Stimulated activated CD4-positive, alpha-beta T cell treated with anti-CD3 and anti-CD28 coated beads, Interleukin-12 subunit alpha, Interleukin-12 subunit beta, amount 100 ng/mL, for 48 hours (primary cell): ENCODE measurements at regions not wholly inside any gene's neighbourhood (a gene's known extent, or its start where the extent isn't known, plus 50 kb on each side); places are given as distances from the start of the nearest gene placed in this dataset.
"Not testable (repeated sequence)": the region's sequence is repeated elsewhere in the genome, so short reads cannot be mapped to it uniquely, and the experiment has no call there.

Experiments
- DNase-seq, 3 donors: peaks; one replicate each; pipeline ENCODE4 v3.0.0-alpha.2; 2020; ENCODE audit warnings: low read depth in 2 of 3, low spot score in 1 of 3

DNA sequence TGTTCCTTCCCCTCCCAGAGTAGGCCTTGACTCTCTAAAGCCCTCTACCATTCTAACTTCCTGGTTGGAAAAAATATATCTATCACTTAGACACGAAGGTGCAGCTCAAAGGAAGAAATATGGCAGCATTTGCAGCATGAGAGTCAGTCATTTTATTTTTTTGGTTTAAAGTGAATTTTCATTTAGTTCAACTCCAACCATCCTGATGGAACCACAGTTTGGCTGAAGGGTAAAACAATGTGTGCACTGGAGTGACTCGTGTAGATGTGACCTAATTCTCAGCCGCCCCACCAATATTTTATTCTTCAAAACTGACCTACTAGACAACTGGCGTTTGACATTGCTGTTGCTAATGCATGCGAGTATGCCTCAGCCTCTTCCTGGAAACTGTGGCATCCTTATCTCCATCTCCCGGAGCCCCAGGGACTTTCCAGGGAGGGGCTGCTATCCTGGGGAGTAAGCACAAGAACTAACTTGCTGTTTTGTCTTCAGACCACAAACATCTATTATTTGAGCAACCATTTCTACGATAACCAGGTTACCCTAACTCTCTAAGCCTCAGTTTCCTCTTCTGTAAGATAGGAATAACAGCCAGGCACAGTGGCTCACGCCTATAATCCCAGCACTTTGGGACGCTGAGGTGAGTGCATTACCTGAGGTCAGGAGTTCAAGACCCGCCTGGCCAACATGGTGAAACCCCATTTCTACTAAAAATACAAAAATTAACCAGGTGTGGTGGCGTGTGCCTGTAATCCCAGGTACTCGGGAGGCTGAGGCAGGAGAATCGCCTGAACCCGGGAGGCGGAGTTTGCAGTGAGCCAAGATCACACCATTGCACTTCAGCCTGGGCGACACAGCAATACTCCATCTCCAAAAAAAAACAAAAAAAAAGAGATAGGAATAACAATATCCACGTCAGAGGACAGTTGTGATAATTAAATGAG lies 148.7 kb upstream of the JARID2 start:
- no peak for DNase-seq

- no peak for DNase-seq
These were observed 144.7 kb upstream of the JARID2 start for GRCh38 chr6:15101130-15101529.

- no peak for DNase-seq
These were observed 143.6 kb upstream of the JARID2 start for GRCh38 chr6:15102241-15102640.

GRCh38 chr6:15106958-15107643 lies 138.8 kb upstream of the JARID2 start:
- no peak for DNase-seq

DNA sequence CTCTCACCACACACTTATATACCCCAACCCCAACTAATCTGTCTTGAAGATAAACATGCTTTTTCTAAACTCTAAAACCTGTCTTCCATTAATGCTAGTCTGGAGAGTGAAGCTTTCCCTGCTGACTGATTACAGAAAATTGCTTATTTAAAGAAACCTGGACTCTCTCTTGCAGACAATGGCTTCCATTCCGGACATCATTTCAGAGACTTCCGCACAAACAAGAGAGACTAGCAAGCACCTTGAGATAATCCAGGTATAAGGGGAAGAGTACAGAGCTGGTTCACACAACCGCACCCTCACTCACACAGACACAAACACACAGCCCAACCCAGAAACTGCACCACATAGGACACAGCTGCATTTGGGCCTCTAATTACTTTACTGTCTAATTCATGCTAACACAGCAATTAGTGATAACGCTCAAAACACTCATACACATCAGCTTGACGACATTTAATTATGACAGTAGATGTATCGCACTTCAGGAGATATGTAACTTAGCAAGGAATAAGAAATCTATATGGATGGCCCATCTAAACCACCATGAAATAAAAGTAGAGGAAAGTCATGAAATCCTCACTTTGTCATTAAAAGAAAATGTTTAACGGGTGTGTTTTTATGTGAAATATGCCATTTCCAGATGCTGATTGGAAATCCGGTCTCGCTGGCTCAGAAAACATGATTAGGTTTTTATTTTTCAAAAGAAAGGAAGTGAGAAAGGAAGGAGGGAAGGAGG lies 138.1 kb upstream of the JARID2 start:
- DNase-seq = no peak

- DNase-seq = no peak
These were observed 137.5 kb upstream of the JARID2 start for GRCh38 chr6:15108383-15108715.

DNA sequence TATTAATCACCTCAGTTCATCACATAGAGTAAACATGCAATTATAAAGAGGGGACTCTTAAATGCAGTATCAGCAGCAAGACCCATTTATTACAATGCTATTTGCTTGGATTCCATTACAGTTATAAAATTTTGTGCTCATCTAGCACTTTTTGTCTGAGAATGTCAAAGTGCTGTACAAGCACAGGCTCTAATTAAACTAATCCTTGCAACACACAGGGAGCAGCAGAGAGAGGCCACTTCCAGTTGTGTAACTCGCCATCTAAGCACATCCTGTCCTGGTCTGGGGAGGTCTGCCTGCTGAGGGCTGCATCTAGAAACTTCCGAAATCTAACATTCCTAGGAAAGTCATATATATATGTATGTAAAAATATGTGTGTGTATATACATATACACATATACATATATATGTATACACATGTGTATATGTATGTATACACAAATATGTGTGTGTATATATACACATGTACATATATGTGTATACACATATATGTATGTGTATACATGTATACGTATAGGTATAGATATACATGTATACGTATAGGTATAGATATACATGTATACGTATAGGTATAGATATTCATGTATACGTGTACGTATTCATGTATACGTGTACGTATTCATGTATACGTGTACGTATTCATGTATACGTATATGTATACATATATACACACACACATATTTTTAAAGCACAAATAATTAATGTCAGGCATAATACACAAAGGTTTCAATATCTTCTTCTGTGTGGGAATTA lies 136.4 kb upstream of the JARID2 start:
- no peak for DNase-seq

DNA sequence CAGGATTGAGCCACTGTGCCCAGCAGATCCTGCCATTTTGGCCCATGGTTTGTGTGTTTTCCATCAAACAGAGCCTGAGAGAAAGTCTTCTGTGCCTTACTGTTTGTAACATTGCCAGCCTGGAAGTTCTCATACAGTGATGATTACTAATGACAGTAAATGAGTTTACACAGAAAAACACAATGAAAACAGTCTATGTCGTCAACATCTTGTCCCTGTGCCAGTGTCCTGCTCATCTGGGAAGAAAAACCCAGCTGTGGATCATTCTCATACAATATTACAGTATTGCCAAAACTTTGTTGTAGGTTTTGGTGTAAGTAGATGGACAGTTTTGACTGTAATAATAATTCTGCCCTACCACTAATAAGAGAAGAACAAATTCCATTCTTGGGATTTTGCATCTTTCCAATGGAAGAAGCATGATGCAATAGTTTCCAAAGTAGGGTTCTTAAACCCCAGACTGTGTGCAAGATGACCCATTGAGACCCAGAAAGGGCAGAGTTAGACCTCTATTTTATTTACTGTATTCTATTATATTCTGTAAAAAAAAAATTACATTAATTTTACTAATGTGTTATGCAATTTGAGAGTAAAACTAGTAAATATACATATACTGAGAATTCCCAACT lies 135.0 kb upstream of the JARID2 start:
- DNase-seq = no peak

DNA sequence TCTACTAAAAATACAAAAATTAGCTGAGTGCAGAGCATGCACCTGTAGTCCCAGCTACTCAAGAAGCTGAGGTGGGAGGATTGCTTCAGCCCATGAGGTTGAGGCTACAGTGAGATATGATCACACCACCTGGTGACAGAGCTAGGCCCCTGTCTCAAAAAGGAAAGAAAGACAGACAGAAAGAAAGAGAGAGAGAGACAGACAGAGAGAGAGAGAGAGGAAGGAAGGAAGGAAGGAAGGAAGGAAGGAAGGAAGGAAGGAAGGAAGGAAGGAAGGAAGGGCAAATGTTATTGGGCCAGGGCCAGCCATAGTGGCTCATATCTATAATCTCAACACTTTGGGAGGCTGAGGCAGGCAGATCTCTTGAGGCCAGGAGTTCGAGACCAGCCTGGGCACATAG lies 134.3 kb upstream of the JARID2 start:
- DNase-seq = not testable (repeated sequence)

GRCh38 chr6:15113587-15113986 lies 132.3 kb upstream of the JARID2 start:
- DNase-seq = no peak

DNA sequence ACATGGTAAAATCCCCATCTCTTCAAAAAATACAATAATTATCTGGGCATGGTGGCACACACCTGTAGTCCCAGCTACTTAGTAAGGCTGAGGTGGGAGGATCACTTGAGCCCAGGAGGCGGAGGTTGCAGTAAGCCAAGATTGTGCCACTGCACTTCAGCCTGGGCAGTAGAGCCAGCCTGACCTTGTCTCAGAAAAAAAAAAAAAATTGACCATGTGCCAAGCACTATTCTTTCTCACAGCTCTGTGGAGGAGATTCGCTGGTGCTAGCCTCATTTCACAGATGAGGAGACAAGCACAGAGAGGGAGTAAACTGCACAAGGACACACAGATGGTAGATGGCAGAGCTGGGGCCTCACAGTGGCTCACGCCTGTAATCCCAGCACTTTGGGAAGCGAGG lies 131.8 kb upstream of the JARID2 start:
- DNase-seq = no peak

DNA sequence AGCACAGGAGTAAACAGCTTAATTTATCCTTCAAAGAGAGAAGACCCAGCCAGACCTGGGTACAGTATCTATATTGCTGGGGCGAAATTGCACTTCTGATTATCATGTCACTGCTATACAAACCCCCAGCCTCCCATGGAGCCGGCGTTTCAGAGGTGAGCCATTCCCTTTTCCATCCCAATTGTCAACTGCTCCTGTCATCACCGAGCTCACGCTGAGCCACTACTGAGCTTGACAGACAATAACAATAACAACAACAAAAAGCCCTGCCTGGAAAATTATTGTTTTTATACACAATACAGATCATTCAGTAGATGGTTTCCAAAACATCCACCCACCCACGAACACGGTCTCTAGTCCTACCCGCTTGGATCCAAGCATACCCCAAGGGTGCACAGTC lies 129.0 kb upstream of the JARID2 start:
- no peak for DNase-seq

DNA sequence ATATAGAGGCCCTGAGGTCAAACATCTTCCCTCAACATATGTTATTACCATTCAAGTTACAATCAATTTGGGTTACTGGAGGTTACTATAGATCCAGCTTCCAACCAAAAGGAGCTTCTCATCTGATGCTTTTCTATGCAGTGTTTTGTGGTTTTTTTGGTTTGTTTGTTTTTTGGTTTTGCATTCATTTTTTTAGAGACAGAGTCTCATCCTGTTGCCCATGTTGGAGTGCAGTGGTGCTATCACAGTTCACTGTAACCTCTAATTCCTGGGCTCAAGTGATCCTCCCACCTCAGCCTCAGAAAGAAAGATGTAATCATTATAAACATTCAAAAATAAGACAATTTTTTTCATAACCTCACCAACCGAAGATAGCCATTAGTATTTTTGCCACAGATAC lies 124.4 kb upstream of the JARID2 start:
- no peak for DNase-seq

GRCh38 chr6:15121977-15122550 lies 123.8 kb upstream of the JARID2 start:
- no peak for DNase-seq

GRCh38 chr6:15129887-15130286 lies 116.0 kb upstream of the JARID2 start:
- DNase-seq = no peak

- DNase-seq = no peak
These were observed 114.6 kb upstream of the JARID2 start for GRCh38 chr6:15131234-15131633.

GRCh38 chr6:15131651-15132061 lies 114.2 kb upstream of the JARID2 start:
- no peak for DNase-seq

DNA sequence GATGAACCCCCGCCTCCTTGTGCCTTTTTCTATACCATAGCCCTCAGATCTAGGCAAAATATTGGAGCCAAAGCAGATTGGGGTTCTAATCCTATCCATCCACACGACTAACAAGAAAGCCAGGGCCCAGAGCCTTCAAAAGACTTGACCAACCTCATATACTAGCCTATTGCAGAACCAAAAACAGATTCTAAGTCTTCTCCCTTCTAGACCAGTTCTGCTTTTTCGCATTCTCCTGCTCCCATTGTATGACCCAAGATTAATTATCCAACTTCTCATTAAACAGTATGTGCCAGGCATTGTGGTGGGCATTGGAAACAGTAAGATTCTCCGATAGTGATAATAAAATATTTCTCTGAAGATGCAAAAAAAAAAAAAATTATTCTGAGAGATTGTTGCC lies 113.7 kb upstream of the JARID2 start:
- DNase-seq = no peak

- no peak for DNase-seq
These were observed 112.8 kb upstream of the JARID2 start for GRCh38 chr6:15132854-15133670.

- DNase-seq = no peak
These were observed 108.8 kb upstream of the JARID2 start for GRCh38 chr6:15137086-15137485.
